ENCODE measurements at regions not wholly inside any gene's neighbourhood (a gene's known extent, or its start where the extent isn't known, plus 50 kb on each side); places are given as distances from the start of the nearest gene placed in this dataset.

DNA sequence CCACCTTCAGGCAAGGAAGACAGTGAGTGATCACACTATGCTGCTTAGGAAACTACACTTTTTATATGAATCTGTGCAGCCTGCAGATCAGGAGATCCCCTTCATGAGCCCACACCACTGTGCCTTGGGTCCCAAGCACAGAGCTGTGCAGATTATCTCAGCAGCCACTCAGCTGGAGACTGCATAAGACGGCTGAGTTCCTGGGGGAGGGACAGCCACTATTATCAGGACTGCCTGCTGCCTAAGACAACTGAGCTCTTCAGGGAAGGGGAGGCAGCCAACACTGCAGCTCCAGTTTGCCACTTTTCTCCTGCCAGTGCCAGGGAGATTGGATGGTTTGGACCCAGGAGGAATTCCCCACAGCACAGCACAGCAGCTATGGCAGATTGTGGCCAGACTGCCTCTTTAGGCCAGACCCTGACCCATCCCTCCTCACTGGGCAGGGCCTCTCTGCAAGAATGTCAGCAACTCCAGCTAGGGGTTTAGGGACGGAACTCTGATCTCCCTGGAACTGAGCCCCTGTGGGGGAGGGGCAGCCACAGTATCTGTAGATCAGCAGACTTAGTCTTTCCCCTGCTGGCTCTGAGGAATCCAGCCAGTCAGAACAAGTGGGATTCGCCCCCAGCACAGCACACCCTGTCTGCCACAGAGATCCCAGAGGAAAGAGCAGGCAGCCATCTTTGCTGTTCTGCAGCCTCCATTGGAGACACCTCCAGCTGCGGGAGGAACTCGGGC lies 141.3 kb downstream of the KLHL28 start:
- TF ChIP-seq SRF (CRISPR knock-in tag; IDR thresholded peaks at IDR 0.05) (no peak), ETV6 (IDR thresholded peaks at IDR 0.05; ENCODE audit: borderline replicate concordance in 1 of 2, low read depth in 2 of 2, low read length in 1 of 2) (no peak), ETV6 (CRISPR knock-in tag; IDR thresholded peaks at IDR 0.05; ENCODE audit: borderline replicate concordance) (no peak), ZNF717 (CRISPR knock-in tag; IDR thresholded peaks at IDR 0.05) (no peak), ZNF134 (CRISPR knock-in tag; conservative IDR thresholded peaks at IDR 0.05) (no peak), ZBED1 (IDR thresholded peaks at IDR 0.05) (no peak), LARP7 (IDR thresholded peaks at IDR 0.05) (no peak), EZH2 (IDR thresholded peaks at IDR 0.05; ENCODE audit: borderline replicate concordance, low read depth, low read length) (no peak)
- TF ChIP-seq, protein P1, sequence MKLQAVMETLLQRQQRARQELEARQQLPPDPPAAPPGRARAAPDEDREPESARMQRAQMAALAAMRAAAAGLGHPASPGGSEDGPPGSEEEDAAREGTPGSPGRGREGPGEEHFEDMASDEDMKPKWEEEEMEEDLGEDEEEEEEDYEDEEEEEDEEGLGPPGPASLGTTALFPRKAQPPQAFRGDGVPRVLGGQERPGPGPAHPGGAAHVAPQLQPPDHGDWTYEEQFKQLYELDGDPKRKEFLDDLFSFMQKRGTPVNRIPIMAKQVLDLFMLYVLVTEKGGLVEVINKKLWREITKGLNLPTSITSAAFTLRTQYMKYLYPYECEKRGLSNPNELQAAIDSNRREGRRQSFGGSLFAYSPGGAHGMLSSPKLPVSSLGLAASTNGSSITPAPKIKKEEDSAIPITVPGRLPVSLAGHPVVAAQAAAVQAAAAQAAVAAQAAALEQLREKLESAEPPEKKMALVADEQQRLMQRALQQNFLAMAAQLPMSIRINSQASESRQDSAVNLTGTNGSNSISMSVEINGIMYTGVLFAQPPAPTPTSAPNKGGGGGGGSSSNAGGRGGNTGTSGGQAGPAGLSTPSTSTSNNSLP (IDR thresholded peaks at IDR 0.05; ENCODE audit: borderline replicate concordance, low read depth, low read length) = no peak
- TF ChIP-seq, protein P2, sequence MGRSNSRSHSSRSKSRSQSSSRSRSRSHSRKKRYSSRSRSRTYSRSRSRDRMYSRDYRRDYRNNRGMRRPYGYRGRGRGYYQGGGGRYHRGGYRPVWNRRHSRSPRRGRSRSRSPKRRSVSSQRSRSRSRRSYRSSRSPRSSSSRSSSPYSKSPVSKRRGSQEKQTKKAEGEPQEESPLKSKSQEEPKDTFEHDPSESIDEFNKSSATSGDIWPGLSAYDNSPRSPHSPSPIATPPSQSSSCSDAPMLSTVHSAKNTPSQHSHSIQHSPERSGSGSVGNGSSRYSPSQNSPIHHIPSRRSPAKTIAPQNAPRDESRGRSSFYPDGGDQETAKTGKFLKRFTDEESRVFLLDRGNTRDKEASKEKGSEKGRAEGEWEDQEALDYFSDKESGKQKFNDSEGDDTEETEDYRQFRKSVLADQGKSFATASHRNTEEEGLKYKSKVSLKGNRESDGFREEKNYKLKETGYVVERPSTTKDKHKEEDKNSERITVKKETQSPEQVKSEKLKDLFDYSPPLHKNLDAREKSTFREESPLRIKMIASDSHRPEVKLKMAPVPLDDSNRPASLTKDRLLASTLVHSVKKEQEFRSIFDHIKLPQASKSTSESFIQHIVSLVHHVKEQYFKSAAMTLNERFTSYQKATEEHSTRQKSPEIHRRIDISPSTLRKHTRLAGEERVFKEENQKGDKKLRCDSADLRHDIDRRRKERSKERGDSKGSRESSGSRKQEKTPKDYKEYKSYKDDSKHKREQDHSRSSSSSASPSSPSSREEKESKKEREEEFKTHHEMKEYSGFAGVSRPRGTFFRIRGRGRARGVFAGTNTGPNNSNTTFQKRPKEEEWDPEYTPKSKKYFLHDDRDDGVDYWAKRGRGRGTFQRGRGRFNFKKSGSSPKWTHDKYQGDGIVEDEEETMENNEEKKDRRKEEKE (IDR thresholded peaks at IDR 0.05; ENCODE audit: borderline replicate concordance in 1 of 2, control insufficient read depth in 1 of 2, low read depth in 2 of 2, low read length in 1 of 2) = no peak

Measured in K562 (cell line).